Pulmonary artery endothelial cell (primary cell): ENCODE measurements at regions not wholly inside any gene's neighbourhood (a gene's known extent, or its start where the extent isn't known, plus 50 kb on each side); places are given as distances from the start of the nearest gene placed in this dataset.

Source experiments
- DNase-seq: peaks from one replicate; pipeline ENCODE4 v3.0.0-alpha.2; 2011; ENCODE audit warnings: low read depth, low spot score

DNA sequence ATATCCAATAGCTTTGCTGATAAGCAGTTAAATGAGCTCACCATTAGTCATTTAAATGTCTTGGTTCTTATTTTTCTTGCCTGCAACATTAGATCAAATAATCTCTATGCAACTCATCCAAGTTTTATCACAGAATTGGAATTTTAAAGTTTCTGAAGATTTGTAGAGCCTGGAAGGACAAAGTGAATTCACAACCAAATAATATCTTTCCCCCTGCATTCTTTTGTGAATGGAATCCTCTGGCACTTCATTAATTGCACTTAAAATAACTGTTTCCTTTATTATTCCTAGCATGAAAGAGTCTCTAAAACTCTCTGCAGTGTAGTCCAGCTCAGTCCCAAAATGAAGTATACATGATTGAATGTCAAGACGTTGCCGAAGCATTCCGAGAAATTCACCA lies 345.6 kb upstream of the TGFBR2 start:
- no peak for DNase-seq

DNA sequence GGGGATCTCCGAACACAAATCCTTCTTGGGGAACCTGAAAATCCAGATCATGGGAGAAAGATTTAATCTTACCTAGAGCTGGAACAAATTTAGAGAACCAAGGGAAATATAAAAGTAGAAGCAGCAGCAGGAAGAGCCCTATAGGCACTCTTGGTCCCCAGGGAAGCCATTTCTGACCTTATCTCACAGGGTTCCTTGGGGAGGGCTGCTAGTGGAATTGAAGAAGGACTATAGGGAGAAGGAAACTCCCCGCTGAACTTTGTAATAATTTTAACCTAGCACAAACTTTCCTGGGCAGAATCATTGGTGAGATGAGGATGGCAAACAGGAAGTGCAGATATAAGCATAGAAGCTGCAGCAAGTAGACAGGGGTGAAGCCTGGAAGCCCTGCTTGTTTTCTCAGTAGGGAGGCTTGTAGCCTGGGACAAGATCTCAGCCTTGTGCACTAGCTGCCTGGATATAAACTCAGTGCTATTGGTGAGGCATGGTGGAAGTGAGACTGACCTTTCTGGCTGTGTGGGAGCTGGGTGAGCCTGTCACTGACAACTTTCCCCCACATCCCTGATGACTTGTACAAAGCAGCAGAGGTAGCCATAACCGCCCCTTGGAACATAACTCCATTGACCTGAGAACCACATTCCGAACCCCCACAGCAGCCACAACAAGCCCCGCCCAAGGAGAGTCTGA lies 343.0 kb upstream of the TGFBR2 start:
- no peak for DNase-seq

DNA sequence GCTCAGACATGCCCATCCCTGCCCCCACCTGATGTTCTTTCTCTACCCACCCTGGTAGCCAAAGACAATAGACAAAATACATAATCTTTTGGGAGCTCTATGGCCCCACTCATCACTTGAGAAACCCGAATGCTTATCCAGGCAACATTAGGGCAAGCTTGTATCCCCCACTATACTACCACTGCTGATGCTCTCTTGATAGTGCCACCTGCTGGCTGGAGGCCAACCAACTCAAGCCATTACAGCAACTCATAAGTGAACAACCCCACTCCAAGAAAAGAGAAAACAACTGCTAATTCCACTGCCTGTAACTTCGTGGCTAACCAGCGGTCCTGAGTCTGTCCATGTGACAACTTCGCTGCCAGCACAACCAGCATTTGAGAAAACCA lies 342.5 kb upstream of the TGFBR2 start:
- no peak for DNase-seq

DNA sequence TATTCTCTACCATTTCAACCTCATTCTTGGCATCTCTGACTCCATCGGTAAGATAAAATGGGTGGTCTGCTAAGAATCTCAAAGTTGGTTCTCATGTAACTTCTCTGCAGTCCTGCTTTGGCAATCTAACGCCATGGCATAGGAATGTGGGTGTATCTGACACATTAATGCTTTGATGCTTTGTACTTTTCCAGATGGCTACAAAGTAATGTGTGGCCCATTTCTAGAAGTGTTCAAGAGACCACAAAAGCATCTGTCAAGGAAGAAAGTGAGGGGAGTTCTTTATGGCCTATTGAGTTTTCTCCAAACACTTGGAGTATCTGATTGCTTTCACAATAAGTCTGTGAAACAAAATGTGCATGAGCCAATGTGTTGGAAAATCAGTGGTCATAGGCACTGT lies 339.9 kb upstream of the TGFBR2 start:
- no peak for DNase-seq

DNA sequence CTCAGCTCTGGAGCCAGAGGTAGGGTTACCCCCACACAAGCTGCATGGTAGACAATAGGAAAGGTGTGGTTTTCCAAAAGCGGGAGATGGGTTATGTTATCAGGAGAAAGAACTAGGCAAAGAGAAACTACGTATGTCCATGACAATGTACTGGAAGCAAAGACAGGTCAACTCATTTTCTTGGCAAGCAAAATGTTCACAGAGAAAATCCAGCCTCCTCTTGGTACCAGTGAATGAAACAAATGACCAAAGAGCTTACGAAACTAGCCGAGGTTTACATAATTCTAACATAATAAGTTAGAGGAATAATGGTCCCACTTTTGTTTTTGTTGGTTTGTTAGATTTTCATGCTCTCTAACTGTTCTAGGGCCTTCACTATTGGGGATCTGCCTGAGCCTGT lies 338.1 kb upstream of the TGFBR2 start:
- no peak for DNase-seq

DNA sequence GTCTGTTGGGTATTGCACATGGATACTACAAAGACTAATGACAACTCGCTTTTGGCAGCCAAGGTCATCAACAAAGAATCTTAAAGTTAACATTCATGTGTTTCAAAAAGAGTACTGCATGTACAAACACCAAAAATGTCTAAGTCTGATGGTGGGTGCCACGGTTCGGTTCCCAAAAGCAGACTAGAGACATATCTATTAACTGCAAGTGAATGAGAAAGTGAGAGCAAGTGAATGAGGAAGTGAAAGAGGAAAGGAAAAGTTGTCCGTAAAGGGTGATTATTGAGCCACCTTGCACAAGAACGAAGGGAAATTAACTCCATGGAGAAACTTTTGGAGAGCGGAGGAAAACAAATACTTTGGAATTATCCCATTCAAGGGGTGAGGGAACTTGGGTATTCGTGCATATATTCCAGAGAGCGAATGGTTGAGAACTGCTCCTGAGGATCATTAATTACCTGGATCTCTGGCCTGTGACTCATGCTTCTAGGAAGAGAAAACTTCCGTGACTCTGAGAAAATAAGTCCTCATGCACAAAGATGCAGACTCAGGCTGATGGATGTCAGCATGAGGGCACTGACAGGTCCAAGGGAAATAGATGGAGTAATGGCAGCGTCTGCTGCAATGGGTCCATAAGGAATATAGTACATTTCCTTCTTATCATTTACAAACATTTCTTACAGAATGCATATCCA lies 336.5 kb upstream of the TGFBR2 start:
- DNase-seq = no peak

DNA sequence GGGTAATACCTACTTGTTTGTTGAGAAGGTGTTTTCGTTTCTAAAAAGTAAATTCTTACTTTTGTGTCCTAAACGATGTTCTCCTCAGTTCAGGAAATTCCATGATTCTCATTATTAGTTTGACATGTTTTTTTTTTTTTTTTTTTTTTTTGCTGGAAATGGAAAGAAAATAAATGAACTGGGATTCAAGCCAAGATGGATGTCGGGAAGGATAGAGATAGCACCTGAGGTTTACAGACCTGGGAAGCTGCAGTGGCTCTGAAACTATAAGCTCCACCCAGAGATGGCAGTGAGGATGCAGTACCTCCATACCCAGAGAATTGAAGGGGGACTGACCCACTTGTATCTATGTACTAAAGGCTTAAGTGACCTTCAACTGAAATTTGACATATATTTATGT lies 334.6 kb upstream of the TGFBR2 start:
- no peak for DNase-seq

DNA sequence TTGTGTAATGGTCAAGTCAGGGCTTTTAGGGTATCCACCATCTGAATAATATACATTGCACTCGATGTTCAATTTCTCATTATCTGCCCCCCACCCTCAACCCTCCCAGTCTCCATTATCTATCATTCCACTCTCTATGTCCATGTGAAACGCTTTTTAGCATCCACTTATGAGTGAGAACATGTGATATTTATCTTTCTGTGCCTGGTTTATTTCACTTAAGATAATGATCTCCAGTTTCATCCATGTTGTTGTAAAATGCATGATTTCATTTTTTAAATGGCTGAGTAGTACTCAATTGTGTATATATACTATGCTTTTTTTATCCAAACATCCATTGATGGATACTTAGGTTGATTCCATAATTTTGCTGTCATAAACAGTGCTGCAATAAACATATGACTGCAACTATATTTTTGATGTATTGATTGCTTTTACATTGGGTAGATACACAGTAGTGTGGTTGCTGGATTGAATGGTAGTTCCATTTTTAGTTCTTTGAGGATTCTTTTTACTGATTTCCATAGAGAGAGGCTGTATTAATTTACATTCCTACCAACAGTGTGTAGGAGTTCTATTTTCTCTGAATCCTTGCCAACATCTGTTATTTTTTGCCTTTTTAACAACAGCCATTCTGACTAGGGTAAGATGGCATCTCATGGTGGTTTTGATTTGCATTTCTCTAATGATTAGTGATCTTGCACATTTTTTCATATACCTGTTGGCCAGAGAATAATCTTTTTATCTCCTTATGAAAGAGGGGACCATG lies 332.9 kb upstream of the TGFBR2 start:
- DNase-seq = no peak

DNA sequence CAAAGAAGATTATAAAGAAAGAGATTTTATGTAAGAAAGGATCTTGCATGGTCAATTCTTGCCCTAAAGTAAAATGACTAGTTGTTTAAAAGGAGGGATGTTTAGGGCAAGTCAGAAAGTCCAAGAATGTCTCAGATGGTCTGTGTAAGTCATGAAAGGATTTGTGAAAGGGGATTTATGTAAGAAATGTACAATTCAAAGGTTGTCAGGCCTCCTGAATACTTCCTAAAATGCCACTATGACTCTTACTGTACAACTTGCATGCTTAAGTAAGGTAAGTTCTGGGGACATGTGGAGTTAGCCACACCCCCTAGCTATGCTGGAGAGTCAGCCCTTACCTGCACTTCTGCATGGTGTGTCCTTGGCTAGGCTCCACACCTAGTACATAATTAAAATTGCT lies 328.9 kb upstream of the TGFBR2 start:
- no peak for DNase-seq

DNA sequence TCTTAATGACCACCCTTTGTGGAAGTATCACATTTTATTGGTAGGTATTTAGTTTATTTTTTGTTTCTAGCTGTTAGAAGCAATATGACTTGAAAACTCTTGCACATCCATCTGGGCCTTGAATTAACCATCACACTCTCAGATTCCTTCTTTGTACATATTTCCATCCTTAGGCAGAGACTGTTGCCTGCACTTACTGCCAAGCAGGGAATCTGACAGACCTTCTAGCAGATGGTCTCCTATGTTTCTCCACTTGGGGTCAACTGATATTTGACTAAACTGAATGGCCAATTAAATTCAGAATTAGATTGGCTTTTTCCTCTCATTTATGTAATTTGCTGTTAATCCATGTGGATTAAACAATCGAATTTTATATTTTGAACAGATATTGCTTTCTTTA lies 324.9 kb upstream of the TGFBR2 start:
- DNase-seq = no peak

DNA sequence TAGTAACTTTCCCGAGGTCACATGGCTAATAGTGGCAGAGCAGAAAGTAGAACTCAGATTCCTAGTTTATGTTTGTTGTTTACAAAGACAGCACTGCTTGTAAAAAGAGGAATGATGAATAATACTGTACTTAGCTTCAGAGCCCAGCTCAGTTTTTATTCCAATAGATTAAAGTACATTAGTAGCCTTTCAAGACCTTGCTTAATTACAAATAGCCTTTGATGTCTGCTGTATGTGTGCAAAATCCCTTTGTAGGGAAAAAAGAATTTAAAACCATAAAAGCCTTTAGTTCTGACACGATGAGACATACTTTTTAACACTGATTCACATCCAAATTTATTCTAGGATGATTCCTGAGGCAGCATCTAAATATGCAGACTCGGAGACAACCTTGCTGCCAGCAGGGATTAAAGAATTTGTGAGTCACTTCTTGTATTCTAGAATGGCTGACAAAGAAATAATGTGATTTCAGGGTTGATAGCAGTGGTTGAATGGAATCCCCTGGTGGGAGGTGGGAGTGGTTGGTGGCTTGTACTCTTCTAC lies 324.2 kb upstream of the TGFBR2 start:
- DNase-seq = no peak

DNA sequence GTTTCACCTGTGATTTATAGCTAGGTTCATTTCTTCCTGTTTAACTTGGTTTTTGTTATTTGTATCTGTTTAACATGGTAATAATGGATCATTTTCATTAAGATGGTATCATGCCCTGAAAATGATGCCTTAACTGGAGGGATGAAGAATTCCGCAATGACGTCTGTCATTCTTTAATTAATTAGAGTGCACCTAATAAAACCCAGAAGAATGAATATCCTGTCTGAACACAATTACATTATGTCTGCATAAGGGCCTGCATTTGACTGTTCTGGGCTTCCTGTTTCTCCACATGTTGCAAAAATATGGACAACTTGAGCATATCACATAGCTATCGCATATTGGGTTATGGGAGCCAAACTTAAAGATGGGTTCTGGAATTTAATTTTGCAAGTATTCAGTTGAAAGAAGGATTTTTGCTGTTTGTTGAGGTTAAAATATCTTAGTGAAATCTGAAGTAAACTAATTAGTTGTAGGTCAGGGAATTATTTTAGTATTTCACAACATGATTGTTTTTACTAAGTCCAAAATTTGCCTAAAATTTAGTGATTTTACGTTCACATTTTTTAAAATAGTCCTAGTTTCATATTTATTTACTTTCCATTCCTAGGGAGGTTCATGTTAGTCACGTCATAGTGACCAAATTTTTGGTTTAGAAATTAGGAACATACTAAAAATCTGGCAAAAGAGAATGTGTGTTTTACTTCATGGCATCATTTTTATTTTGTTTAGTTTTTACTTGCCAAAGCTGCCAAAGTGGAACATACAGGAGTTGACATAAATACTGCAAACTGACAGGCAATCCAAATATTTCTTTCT lies 321.0 kb upstream of the TGFBR2 start:
- DNase-seq = no peak

DNA sequence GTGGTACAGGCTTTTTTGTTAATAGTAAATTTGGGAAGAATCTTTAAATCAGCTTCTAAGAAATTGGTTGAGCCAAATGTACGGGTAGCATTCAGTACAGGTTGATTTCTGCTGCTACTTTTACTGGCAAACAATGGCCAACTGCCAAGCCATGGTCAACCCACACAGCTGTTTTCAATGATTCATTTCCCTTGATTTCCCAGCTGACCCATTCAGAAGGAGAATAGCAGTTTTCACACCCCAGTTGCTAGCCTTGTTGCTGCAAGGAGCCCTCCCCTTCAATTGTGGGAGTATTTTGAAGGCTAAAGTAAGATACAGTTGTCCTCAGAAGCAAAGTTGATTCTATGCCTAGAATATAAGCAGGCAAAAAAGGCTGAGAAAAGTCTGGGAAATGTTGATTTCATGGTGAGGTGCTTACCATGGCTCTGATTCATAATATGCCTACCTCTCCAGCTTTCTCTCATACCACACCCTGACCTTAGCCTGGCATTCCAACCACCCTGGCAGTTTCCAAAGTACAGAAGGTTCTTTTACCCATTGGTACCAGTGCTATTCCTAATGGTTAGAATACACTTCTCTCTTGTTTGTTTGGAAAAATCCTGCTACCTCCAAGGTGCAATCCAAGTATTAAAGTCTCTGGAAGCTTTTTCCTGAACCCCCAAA lies 320.3 kb upstream of the TGFBR2 start:
- DNase-seq = peak; percentile 98

DNA sequence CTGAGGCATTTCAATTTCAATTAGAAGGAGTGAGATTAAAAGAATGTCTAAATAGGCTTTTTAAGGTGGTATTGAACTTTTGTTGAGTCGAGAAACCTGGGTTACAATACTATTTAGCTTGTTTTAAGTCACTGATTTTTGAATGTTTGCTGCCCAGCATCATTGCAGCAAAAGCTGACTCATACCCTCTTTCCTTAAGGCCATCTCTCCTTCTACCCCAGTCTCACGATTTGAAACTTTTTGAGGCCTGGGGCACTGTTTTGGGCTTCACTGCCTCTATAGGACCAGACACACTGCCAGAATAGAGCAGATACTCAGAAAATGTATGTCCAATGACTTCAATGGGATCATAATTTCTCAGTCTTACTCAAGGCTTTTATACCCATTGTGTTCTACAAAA lies 319.6 kb upstream of the TGFBR2 start:
- DNase-seq = no peak

DNA sequence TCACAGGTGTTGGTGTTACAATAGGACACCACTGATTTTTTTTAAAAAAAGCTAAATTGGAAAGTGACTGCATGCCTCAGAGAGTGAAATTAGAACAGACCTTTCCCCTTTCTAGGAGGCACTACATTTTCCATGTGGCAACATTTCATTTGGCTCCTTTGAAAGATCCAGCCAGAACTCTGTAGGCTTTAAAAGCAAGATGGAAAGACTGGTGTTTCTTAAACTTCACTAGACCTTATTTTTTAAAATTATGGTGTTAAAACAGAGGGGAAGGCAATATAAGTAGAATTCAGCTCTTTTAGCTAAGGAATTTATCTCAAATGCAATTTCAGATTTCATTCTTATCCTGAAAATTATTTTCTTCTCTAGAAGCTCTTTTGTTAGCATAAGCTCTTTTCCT lies 317.6 kb upstream of the TGFBR2 start:
- no peak for DNase-seq

DNA sequence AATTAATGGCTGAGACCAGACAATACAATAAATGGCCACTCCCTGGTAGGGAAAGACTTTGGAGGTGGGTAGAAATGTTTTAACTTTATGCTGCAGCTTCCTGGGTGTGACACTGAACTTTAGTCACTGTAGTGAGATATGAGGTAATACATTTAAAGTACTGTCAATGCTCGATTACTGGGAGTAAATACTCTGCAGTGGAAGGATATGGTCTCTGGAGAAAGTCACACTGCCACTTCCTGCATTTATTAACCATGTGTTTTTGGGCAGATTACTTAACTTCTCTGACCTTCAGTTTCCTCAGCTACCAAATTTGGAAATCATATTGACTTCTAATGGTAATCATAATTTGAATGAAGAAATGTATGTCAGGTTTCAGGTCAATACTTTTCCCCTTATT lies 317.1 kb upstream of the TGFBR2 start:
- peak; percentile 71 for DNase-seq

DNA sequence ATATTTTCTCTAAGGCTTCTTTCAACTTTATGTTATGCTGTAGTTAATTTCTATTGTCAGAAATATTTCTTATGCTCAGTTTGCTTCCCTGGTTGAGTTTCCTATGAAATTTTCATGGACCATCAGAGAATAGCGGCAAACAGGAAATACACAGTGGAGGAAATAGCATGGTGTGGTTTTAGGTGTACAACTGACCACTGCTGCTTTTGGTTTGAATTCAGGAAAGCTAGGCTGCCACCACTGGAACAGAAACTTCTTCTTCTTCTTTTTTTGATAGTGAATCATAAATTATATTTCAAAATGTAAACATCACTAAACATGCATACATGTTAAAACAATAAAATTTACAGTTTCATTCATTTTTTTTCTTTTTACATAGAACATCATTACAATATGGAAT lies 316.6 kb upstream of the TGFBR2 start:
- DNase-seq = no peak

DNA sequence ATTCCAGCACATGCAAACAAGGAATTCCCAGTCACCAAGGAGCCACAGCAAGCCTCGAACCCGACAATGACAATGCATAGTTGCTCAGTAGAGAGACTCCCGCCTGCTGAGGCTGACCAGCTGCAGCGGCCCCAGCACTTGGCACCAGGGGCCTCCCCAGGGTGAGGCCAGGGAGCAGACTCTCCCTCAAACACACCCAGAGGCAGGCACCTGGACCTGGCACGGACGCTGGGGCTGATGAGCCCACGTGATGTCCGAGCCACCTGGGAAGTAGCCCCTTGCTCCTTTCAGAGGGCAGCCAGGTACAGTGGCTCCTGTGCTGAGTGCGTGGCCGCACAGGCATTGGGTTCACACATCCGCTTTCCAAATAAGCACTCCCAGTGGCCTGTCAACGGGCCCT lies 315.9 kb upstream of the TGFBR2 start:
- DNase-seq = no peak

DNA sequence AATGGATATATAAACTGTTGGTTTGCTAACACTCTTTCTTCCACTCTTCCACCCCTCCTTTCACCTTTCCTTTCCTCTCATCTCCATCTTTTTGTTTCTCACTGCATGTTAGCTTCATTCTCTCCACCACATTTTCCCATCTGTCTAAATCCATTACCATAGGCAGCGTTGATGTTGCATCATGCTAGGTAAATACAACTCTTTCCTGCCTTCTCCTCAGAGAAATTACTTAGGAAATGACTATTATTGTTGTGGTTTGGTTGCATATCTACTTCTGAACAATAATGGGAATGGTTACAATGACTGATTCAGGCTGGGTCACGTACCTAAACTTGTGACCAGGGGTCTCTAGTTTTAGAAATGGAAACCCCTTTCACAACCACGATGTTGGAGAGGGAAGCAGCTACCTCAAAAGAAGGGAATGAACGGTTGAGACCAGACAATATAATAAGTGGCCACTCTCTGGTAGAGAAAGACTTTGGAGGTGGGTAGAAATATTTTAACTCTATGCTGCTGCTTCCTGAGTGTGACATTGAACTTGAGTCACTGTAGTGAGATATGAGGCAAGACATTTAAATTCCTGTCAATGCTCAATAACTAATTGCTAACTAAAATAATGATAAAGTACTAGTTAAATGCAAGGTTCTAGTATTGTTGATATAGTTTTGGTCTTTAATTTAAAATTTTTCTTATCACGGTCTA lies 314.1 kb upstream of the TGFBR2 start:
- DNase-seq = peak; percentile 87

DNA sequence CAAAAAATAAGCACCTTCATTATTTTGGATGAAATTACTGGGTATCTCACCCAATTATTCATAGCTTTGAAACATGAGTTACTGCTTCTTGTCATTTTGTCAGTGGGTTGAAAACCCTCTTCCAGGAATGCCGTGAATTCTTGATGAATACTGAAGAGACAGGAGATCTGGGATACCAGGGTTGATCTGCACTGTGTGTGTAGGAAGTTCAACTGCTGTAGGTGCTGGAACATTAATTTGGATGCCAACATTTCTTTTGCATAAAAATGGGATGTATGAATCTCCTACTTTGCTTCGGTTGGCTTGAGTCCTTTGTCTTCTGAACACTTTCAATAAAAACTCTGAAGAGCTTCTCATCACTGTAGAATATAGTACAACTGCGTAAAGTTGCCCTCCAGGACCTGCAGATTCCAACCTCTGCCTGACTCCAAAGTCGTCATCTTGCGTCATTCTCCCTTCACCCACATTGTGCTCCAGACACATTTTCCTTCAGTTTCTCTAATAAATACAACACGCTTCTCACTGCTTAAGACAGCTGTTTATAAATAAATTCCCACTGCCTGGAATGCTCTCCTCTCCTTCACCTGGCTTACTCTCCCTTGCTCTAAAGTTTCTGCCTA lies 312.7 kb upstream of the TGFBR2 start:
- DNase-seq = no peak
